ENCODE measurements at regions not wholly inside any gene's neighbourhood (a gene's known extent, or its start where the extent isn't known, plus 50 kb on each side); places are given as distances from the start of the nearest gene placed in this dataset.

- TF ChIP-seq, protein P1, sequence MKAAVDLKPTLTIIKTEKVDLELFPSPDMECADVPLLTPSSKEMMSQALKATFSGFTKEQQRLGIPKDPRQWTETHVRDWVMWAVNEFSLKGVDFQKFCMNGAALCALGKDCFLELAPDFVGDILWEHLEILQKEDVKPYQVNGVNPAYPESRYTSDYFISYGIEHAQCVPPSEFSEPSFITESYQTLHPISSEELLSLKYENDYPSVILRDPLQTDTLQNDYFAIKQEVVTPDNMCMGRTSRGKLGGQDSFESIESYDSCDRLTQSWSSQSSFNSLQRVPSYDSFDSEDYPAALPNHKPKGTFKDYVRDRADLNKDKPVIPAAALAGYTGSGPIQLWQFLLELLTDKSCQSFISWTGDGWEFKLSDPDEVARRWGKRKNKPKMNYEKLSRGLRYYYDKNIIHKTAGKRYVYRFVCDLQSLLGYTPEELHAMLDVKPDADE (IDR thresholded peaks at IDR 0.05), result no peak
- TF ChIP-seq CREB1 (CRISPR knock-in tag; IDR thresholded peaks at IDR 0.05; ENCODE audit: low read depth) (no peak), STAT1 (IDR thresholded peaks at IDR 0.05; ENCODE audit: unreplicated experiment) (no peak)
Measured at GRCh38 chr20:9927224-9927623, 88.3 kb upstream of the PAK5 start (continued).

DNA sequence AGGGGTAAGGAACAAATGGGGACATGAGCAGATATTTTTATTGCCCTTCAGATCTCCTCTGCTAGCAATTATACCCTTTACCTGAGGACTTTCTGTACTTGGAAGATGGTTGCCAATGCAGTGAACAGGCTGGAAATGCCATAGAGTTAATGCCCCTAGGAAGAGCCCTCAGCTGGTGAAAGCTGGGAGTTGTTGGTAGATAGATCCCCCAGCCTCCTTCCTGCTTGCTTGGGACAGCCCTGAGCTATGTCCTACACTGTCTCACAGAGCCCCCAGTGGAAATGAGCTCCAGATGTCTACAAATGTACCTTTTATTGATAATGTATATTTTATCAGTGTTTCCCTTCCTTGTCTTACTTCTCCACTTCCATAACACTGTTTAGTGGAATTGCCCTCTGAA, 87.6 kb upstream of the PAK5 start:
- Histone ChIP-seq H3F3A (replicated peaks; ENCODE audit: low read depth) (no peaks in the 10 kb centered on the region), H3K27ac (ENCODE audit: low read depth) (no peak overlapping the region), H3K79me2 (replicated peaks; ENCODE audit: insufficient read depth) (no peaks in the 10 kb centered on the region), H3K9me2 (ENCODE audit: insufficient read depth) (peaks cover 4% of the 10 kb centered on the region; the same call in 1 of the 2 replicates), H3K4me3 (no peak overlapping the region), H3K4me1 (ENCODE audit: insufficient read depth) (no peaks in the 10 kb centered on the region), H3K27me3 (ENCODE audit: insufficient read depth) (no peaks in the 10 kb centered on the region), H3K4me2 (no peak overlapping the region), H3K36me3 (ENCODE audit: insufficient read depth) (no peaks in the 10 kb centered on the region), H4K20me1 (replicated peaks; ENCODE audit: insufficient read depth) (no peaks in the 10 kb centered on the region), H2AFZ (no peak overlapping the region)
- Mint-ChIP-seq H3K27me3 (ENCODE audit: insufficient read depth, low read depth, poor library complexity) (no peaks in the 10 kb centered on the region), H3K36me3 (ENCODE audit: low read depth) (no peaks in the 10 kb centered on the region), H3K4me3 (no peak overlapping the region), H3K9me3 (no peaks in the 10 kb centered on the region), H3K27ac (no peak overlapping the region), H3K4me1 (no peaks in the 10 kb centered on the region)
- TF ChIP-seq, protein P2, sequence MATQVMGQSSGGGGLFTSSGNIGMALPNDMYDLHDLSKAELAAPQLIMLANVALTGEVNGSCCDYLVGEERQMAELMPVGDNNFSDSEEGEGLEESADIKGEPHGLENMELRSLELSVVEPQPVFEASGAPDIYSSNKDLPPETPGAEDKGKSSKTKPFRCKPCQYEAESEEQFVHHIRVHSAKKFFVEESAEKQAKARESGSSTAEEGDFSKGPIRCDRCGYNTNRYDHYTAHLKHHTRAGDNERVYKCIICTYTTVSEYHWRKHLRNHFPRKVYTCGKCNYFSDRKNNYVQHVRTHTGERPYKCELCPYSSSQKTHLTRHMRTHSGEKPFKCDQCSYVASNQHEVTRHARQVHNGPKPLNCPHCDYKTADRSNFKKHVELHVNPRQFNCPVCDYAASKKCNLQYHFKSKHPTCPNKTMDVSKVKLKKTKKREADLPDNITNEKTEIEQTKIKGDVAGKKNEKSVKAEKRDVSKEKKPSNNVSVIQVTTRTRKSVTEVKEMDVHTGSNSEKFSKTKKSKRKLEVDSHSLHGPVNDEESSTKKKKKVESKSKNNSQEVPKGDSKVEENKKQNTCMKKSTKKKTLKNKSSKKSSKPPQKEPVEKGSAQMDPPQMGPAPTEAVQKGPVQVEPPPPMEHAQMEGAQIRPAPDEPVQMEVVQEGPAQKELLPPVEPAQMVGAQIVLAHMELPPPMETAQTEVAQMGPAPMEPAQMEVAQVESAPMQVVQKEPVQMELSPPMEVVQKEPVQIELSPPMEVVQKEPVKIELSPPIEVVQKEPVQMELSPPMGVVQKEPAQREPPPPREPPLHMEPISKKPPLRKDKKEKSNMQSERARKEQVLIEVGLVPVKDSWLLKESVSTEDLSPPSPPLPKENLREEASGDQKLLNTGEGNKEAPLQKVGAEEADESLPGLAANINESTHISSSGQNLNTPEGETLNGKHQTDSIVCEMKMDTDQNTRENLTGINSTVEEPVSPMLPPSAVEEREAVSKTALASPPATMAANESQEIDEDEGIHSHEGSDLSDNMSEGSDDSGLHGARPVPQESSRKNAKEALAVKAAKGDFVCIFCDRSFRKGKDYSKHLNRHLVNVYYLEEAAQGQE (IDR thresholded peaks at IDR 0.05; ENCODE audit: unreplicated experiment), result no peak
- TF ChIP-seq JUNB (IDR thresholded peaks at IDR 0.05; ENCODE audit: unreplicated experiment), result no peak
- TF ChIP-seq STAT1 (IDR thresholded peaks at IDR 0.05; ENCODE audit: unreplicated experiment), result no peak
- TF ChIP-seq, protein P1 (IDR thresholded peaks at IDR 0.05), result no peak
- TF ChIP-seq CREB1 (CRISPR knock-in tag; IDR thresholded peaks at IDR 0.05; ENCODE audit: low read depth), result no peak
- no peak for TF ChIP-seq ZNF114 (CRISPR knock-in tag; IDR thresholded peaks at IDR 0.05)
- DNase-seq (ENCODE audit: low spot score) (peak; percentile 28), ATAC-seq (peak; percentile 56; the same call in 2 of the 3 replicates)

GRCh38 chr20:9926007-9926406, 87.1 kb upstream of the PAK5 start:
- DNase-seq (ENCODE audit: low spot score), result no peak
- no peak overlapping the region for H3K27ac Mint-ChIP-seq
- TF ChIP-seq JUNB (IDR thresholded peaks at IDR 0.05; ENCODE audit: unreplicated experiment) (no peak), NANOG (IDR thresholded peaks at IDR 0.05; ENCODE audit: borderline replicate concordance) (no peak)
- TF ChIP-seq, protein P1 (IDR thresholded peaks at IDR 0.05), result no peak
- TF ChIP-seq, protein P2 (IDR thresholded peaks at IDR 0.05; ENCODE audit: unreplicated experiment), result no peak

More at GRCh38 chr20:9926007-9926406, 87.1 kb upstream of the PAK5 start:
- no peaks in the 10 kb centered on the region for H3K36me3 Mint-ChIP-seq (ENCODE audit: low read depth)
- Histone ChIP-seq H3K79me2 (replicated peaks; ENCODE audit: insufficient read depth) (no peaks in the 10 kb centered on the region), H2AFZ (peak overlapping the region; percentile 67), H3K4me2 (no peak overlapping the region), H4K20me1 (replicated peaks; ENCODE audit: insufficient read depth) (no peaks in the 10 kb centered on the region), H3K36me3 (ENCODE audit: insufficient read depth) (no peaks in the 10 kb centered on the region), H3K4me1 (ENCODE audit: insufficient read depth) (no peaks in the 10 kb centered on the region), H3F3A (replicated peaks; ENCODE audit: low read depth) (no peaks in the 10 kb centered on the region), H3K9me2 (ENCODE audit: insufficient read depth) (peaks cover 4% of the 10 kb centered on the region; the same call in 1 of the 2 replicates), H3K4me3 (no peak overlapping the region), H3K27ac (ENCODE audit: low read depth) (no peak overlapping the region), H3K27me3 (ENCODE audit: insufficient read depth) (no peaks in the 10 kb centered on the region)
- no peak overlapping the region for H3K4me3 Mint-ChIP-seq
- H3K9me3 Mint-ChIP-seq, result no peaks in the 10 kb centered on the region
- ATAC-seq, result no peak
- no peaks in the 10 kb centered on the region for H3K4me1 Mint-ChIP-seq
- no peaks in the 10 kb centered on the region for H3K27me3 Mint-ChIP-seq (ENCODE audit: insufficient read depth, low read depth, poor library complexity)
